HG03025 (cell line): ENCODE measurements at regions not wholly inside any gene's neighbourhood (a gene's known extent, or its start where the extent isn't known, plus 50 kb on each side); places are given as distances from the start of the nearest gene placed in this dataset.
A peak's percentile ranks its signal among the peaks of the same experiment; 100 is the strongest.

Experiments used
- ATAC-seq: cut with Tn5 transposase; IDR thresholded peaks from one replicate; pipeline ENCODE4 v1.9.1; 2021; ENCODE audit warnings: mild to moderate bottlenecking, moderate library complexity; ENCODE audit not compliant: unreplicated experiment, low FRiP score

DNA sequence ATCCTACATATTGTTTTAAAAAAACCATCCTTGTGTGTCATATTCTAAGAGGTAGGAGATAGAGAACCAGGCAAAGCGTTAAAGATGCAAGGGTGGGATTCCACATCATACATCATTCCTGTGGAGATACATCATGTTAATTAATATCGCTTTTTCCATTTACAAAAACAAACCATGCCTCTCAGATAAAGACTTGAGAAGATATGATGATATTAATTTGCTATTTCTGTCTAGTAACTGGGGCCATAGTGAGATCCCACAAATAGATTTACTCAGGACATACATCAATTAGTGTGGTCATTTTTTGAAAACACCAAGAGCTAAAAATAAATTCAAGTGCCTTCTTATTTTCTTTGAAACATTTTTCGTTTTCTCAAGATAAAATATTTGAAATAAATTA lies 165.4 kb upstream of the TARS1 start:
- ATAC-seq, result no peak

DNA sequence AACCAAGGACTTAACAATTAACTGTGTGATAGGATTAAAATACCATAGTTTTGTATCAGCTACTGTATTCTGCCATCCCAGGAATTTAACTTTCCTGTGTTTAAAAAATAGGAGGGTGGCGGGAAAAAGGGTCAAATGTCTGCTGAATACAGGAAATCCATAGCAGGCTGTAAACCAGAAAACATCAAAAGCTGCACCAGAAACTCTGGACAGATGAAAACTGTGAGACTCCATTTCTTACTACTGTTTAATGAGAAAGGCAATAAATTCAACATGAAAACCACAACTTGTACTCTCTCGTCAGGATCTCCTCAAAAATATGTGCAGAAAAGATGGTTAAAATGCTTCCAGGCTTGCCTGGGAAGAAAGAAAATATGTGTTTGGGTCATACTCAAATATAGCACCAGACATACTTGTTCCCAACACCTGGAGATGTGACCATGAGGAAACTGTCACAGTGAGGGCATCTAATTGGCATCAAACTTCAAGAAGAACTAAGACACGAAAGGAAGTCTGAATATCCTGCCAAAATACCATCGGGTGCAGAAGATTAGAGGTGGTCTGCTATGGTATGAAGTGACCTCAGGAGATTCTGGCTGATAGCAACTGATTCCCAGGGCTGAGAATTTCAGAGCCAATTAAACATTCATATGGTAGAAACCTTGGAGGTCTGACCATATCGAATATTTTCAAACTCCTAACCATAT lies 164.7 kb upstream of the TARS1 start:
- no peak for ATAC-seq

GRCh38 chr5:33276628-33276950 lies 164.2 kb upstream of the TARS1 start:
- no peak for ATAC-seq

GRCh38 chr5:33277061-33277650 lies 163.6 kb upstream of the TARS1 start:
- ATAC-seq, result no peak

DNA sequence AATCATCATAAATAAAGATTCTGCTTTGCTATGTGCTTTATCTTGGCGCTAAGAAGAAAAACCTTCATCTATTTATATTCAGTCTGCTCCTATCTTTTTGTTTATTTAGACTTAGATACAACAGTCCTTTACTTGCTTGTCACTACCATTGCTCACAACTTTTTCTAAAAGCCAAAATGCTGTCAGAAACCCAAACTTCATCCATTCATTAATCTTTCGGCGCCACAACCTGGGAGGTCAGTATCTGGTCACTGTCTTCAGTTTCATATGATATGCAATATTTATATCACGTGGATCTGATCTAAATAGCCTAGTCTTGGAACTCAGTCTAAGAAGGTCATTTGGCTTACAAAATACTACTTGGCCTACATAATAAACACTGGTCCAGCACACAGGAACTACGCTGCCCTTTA lies 159.3 kb upstream of the TARS1 start:
- no peak for ATAC-seq

GRCh38 chr5:33282157-33282556 lies 158.6 kb upstream of the TARS1 start:
- ATAC-seq, result no peak

- ATAC-seq, result no peak
These were observed 158.1 kb upstream of the TARS1 start for GRCh38 chr5:33282696-33283095.

- ATAC-seq, result no peak
These were observed 157.5 kb upstream of the TARS1 start for GRCh38 chr5:33283243-33283642.

DNA sequence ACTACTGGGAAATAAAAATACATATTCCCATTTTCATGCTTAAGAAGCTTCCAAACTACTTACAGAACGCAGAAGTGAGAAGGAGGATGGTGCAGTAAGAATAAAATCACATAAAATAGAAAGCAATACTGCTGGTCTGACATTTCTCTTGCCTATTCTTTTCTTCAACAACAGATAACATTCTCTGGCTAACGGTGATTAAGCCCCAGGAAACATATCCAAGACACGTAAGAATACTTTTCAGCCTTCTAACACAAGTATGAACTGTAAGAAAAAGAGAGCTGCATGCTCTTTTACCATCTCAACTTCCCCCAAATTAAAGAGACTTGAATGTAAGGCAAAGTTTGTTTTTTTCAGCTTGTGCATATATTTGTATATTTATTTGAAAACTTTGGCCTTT lies 156.1 kb upstream of the TARS1 start:
- ATAC-seq, result no peak

DNA sequence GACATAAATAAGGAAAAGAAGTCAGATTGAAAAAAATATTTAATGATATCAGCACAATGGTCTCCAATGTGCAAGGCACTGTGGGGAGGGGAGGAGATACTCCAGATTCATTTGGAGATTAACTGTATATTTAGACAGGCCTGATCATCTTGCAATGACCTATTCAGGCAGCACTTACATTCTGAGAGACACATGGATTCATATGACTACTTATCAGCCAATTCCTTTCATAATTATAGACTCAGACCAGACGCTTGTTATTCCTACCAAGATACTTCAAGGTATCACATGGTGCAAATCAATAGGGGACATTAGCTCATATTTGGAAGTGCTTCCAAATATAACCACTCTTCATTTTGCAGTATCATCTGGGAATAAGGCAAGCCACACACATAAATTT lies 153.5 kb upstream of the TARS1 start:
- no peak for ATAC-seq

DNA sequence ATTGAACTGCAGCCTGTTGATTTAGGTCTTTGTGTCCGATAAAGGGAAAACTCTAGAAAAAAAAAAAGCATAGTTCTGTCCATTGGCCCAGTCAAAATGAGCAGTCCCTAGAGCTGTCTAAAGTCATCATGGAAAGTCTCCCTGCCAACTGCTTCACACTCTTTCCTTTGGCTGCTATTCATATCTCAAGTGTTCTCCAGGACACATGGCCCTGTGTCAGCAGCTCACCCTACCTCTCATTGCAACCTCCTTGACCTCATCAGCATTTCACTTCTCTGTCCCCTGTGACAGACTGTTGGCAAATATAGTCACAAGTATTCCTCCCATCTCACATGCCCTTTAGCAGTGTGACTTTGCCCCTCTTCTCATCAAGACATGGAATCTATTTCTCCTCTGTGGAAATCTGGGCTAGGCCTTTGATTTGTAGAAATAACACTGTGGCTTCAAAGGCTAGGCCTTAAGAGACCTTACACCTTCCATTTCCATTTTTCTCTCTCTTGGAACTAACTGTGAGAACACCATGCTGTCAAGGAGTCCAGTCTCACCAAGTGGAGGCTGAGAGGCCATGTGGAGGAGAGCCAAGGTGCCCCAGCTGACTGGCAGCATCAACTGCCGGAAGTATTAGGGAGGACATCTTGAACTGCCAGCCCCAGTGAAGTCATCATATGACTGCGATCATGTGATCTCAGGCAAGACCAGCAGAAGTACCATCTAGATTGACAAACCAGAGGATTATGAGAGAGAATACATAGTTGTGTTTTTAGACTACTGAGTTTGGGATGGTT lies 149.4 kb upstream of the TARS1 start:
- no peak for ATAC-seq

- no peak for ATAC-seq
These were observed 143.0 kb upstream of the TARS1 start for GRCh38 chr5:33297760-33298216.

GRCh38 chr5:33299621-33300208 lies 141.1 kb upstream of the TARS1 start:
- ATAC-seq, result peak; percentile 40

DNA sequence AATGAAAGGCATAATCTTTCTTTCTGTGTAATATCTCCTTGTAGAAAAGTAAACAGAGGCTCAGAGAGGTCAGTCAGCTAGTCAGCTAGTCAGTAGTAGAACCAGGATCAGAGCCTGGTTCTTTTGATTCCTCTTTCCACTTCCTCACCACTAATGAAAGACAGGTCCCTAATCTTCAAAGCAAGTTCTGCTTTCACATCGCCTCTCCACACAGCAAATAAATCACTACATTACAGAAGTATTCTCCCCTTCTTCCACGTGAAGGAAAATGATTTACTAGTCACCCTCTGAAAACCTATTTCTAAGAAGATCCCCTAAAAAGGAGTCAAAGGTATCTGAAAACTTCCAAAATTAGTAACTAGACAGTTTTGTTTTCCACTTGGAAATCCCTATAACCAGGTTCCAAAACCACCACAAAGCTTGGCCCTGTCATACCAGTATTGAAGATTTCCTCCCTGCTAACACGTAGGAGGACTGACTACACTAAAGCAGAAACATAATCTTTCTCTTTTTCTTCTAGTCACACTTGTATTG lies 140.5 kb upstream of the TARS1 start:
- ATAC-seq, result peak; percentile 84

DNA sequence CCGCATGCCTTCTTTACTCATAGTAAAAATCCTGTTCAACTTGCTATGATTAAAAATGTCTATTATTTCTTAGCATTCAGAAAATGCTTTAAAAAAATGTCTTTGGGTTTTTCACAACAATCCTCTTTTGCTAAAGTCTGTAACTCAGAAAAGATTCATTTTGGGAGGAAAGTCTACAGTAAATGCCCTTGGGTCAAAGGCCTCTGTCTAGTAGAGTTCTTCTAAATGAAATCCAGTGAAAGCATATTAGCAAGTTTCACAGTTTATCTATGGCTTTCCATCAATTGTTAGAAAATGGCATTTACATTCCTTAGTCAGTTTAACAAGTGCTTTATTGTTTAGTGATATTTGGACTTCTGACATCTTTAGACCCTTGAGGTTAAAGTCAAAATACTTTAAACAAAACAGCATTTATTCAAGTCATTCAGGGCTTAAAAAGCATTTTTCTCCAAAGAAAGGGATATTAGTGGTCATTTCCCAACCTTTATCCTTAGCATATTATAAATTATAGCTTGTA lies 137.1 kb upstream of the TARS1 start:
- no peak for ATAC-seq

- no peak for ATAC-seq
These were observed 136.2 kb upstream of the TARS1 start for GRCh38 chr5:33304601-33305000.

GRCh38 chr5:33305572-33305971 lies 135.2 kb upstream of the TARS1 start:
- ATAC-seq, result no peak

DNA sequence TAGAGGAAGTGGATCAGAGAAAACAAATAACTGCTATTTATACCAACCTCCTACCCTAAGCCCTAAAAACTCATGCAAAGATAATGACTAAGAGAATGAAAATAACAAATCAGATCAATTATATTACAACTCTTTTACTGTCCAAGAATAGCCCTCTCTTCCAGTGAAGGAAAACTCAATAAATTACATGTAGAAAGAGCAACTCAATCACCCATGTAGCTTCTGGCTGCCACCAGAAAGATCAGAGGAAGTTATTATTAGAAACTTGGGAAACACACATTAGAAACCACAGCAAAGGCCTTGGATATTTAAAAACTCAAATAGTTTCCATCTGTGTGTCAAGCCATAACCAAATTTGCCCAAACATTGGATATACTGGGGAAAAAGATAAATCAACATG lies 134.0 kb upstream of the TARS1 start:
- no peak for ATAC-seq

- ATAC-seq, result no peak
These were observed 132.2 kb upstream of the TARS1 start for GRCh38 chr5:33308586-33308985.

- ATAC-seq, result no peak
These were observed 131.7 kb upstream of the TARS1 start for GRCh38 chr5:33309068-33309467.
